H1 (cell line): ENCODE measurements at regions not wholly inside any gene's neighbourhood (a gene's known extent, or its start where the extent isn't known, plus 50 kb on each side); places are given as distances from the start of the nearest gene placed in this dataset.

ENCODE experiments used
- BACH1 ChIP-seq: IDR thresholded peaks from 2 replicates; pipeline ENCODE4 v1.6.1; 2012; ENCODE audit warnings: low read length, improper control_type of control experiment
- EGR1 ChIP-seq: IDR thresholded peaks from 2 replicates; pipeline ENCODE4 v1.6.1; 2011; ENCODE audit warnings: low read depth, low read length, borderline replicate concordance
- KDM5A ChIP-seq: fragments of 200-600 bp; IDR thresholded peaks from 2 replicates; pipeline ENCODE4 v1.7.1; 2012; ENCODE audit warnings: mild to moderate bottlenecking, low read length, inconsistent platforms, mixed read lengths
- RAD21 ChIP-seq, 2 experiments: IDR thresholded peaks in 1 of 2; conservative IDR thresholded peaks in 1 of 2; 2 replicates each; pipeline ENCODE4 v1.6.1; 2011; ENCODE audit warnings: low read depth in 2 of 2, low read length in 2 of 2, improper control_type of control experiment in 1 of 2, inconsistent platforms in 1 of 2, mild to moderate bottlenecking in 1 of 2, moderate library complexity in 1 of 2
- TF ChIP-seq, protein P1 (sequence below): fragments of 300-600 bp; sonication (generic); IDR thresholded peaks from 2 replicates; pipeline ENCODE4 v1.7.1; 2012; ENCODE audit warnings: low read length, moderate library complexity, mild to moderate bottlenecking, inconsistent platforms; ENCODE audit not compliant: insufficient replicate concordance

DNA sequence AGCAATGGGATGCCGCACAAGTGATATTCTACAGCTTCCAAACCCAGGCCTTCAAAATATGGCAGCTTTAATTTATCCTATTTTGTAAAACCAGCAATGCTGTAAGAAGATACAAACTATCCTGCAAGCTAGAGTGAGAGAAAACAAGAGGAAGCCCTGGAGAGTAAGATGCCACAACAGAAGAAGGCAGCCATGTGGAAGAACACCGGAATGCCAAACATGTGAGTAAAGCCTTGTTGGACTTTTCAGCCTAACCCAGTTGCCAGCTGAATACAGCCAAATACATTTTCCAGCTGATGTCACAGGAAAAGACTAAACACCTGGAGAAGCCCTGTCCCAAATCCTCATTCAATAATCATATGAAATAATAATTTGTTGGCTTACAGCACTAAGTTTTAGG, 1115.1 kb upstream of the CADM2 start (continued):
- TF ChIP-seq, protein P1, sequence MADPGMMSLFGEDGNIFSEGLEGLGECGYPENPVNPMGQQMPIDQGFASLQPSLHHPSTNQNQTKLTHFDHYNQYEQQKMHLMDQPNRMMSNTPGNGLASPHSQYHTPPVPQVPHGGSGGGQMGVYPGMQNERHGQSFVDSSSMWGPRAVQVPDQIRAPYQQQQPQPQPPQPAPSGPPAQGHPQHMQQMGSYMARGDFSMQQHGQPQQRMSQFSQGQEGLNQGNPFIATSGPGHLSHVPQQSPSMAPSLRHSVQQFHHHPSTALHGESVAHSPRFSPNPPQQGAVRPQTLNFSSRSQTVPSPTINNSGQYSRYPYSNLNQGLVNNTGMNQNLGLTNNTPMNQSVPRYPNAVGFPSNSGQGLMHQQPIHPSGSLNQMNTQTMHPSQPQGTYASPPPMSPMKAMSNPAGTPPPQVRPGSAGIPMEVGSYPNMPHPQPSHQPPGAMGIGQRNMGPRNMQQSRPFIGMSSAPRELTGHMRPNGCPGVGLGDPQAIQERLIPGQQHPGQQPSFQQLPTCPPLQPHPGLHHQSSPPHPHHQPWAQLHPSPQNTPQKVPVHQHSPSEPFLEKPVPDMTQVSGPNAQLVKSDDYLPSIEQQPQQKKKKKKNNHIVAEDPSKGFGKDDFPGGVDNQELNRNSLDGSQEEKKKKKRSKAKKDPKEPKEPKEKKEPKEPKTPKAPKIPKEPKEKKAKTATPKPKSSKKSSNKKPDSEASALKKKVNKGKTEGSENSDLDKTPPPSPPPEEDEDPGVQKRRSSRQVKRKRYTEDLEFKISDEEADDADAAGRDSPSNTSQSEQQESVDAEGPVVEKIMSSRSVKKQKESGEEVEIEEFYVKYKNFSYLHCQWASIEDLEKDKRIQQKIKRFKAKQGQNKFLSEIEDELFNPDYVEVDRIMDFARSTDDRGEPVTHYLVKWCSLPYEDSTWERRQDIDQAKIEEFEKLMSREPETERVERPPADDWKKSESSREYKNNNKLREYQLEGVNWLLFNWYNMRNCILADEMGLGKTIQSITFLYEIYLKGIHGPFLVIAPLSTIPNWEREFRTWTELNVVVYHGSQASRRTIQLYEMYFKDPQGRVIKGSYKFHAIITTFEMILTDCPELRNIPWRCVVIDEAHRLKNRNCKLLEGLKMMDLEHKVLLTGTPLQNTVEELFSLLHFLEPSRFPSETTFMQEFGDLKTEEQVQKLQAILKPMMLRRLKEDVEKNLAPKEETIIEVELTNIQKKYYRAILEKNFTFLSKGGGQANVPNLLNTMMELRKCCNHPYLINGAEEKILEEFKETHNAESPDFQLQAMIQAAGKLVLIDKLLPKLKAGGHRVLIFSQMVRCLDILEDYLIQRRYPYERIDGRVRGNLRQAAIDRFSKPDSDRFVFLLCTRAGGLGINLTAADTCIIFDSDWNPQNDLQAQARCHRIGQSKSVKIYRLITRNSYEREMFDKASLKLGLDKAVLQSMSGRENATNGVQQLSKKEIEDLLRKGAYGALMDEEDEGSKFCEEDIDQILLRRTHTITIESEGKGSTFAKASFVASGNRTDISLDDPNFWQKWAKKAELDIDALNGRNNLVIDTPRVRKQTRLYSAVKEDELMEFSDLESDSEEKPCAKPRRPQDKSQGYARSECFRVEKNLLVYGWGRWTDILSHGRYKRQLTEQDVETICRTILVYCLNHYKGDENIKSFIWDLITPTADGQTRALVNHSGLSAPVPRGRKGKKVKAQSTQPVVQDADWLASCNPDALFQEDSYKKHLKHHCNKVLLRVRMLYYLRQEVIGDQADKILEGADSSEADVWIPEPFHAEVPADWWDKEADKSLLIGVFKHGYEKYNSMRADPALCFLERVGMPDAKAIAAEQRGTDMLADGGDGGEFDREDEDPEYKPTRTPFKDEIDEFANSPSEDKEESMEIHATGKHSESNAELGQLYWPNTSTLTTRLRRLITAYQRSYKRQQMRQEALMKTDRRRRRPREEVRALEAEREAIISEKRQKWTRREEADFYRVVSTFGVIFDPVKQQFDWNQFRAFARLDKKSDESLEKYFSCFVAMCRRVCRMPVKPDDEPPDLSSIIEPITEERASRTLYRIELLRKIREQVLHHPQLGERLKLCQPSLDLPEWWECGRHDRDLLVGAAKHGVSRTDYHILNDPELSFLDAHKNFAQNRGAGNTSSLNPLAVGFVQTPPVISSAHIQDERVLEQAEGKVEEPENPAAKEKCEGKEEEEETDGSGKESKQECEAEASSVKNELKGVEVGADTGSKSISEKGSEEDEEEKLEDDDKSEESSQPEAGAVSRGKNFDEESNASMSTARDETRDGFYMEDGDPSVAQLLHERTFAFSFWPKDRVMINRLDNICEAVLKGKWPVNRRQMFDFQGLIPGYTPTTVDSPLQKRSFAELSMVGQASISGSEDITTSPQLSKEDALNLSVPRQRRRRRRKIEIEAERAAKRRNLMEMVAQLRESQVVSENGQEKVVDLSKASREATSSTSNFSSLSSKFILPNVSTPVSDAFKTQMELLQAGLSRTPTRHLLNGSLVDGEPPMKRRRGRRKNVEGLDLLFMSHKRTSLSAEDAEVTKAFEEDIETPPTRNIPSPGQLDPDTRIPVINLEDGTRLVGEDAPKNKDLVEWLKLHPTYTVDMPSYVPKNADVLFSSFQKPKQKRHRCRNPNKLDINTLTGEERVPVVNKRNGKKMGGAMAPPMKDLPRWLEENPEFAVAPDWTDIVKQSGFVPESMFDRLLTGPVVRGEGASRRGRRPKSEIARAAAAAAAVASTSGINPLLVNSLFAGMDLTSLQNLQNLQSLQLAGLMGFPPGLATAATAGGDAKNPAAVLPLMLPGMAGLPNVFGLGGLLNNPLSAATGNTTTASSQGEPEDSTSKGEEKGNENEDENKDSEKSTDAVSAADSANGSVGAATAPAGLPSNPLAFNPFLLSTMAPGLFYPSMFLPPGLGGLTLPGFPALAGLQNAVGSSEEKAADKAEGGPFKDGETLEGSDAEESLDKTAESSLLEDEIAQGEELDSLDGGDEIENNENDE = no peak
- TF ChIP-seq EGR1 = no peak
- TF ChIP-seq RAD21 (IDR thresholded peaks at IDR 0.05 in 1 of 2, conservative IDR thresholded peaks at IDR 0.05 in 1 of 2; ENCODE audit: low read depth in 2 of 2, low read length in 2 of 2) = no peak
- no peak for TF ChIP-seq BACH1
- no peak for TF ChIP-seq KDM5A
